ENCODE measurements at regions not wholly inside any gene's neighbourhood (a gene's known extent, or its start where the extent isn't known, plus 50 kb on each side); places are given as distances from the start of the nearest gene placed in this dataset.

DNA sequence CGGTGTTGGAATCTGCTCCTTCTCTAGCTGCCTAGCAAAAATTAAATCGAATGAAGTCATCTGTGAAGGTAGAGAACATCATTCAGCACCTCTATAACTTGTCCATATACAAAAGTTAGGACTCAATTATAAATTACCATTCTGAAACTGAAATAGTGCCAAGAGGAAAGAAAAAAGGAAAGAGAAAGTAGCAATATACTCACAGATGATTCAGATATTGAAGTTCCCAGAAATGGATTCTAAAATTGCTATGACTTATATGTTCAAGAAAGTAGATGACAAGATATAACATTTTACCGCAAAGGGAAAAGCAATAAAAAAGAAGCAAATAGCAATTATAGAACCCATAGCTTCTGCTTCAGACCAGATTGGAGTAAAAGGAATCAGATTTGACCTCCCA, 333.6 kb upstream of the GYPC start:
- no peak for DNase-seq (ENCODE audit: low read depth)

DNA sequence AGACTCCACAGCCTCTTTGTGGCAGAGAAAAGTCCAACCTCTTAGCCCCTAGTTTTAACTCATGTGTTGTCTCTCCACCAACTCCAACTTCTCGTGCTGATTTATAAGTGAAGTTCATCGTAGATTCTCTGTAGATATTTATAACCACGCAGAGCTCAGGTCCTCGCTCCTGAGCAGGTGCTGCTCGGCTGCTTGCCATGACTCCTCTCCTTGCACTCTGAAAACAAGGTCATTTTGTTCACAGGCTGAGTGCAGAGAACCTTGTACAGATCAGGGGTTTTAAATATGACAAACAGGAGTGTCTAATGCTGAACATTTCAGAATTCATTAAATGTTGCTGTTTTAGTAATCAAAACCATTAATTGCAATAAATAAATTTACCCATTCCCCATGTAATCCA, 330.8 kb upstream of the GYPC start:
- DNase-seq (ENCODE audit: low read depth), result no peak

DNA sequence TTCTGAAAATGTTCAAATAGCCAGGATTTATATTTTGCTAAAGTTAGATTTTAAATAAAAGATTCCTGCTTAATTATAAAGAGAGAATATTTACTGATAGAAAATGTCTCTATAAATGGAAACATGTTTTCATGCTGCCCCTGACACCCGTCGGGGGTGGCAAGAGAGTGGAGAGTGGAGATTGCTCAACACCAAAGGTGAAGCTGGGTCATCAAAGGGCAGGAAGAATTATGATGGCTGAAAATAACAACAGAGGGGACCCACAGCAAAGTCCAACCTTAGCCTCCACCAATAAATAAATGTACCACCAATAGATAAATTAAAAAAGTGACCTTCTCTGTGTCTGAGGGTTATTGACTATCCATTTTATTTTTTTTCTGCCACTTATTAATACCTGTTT, 326.8 kb upstream of the GYPC start:
- DNase-seq (ENCODE audit: low read depth), result no peak

DNA sequence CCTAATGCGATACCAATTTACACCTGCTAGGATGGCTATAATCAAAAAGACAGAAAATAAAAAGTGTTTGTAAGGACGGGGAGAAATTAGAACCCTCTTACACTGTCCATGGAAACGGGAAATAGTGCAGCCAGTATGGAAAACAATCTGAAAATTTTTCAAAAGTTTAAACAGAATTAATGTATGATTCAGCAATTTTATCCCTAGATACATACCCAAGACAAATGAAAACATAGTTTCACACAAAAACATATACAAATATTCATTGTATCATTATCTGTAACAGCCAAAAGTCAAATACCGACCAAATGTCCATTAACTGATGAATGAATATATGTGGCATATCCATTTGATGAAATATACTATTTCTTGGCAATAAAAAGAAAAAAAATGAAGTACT, 313.5 kb upstream of the GYPC start:
- DNase-seq (ENCODE audit: low read depth), result no peak

DNA sequence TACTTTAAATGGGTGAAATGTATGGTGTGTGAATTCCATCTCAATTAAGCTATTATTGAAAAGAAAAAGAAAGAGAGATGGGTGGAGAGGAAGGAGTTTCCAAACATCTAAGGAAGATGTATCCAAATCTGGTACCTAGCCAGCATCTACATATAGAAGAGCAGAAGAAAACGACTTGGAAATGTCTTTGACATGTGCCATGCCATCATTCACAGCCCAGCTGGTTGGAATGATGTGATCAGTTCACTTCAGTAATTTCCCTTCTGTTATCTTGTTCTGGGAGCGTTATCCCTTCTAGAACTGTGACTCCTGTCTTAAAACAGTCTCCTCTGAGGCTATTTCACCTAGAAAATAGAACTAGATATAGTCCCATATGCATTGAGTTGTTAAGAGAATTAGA, 312.8 kb upstream of the GYPC start:
- no peak for DNase-seq (ENCODE audit: low read depth)

DNA sequence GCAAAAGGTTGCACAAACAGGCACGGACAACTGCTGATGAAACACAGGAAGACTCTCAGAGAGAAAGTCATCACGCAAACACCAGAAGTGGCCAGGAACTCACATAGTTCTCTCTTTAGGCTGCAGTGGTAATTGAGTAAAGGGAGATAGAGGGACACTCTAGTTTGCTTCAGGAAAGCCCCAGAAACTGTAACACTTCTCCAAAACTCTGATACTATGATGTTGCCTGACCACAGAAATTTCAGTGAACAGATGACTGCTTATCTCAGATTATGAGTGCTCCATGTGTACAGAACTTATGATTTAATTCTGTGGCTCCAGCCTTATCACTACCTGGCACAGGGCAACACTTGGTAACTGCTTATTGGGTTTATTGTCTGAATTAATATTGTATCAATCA, 311.5 kb upstream of the GYPC start:
- DNase-seq (ENCODE audit: low read depth), result peak; percentile 17

DNA sequence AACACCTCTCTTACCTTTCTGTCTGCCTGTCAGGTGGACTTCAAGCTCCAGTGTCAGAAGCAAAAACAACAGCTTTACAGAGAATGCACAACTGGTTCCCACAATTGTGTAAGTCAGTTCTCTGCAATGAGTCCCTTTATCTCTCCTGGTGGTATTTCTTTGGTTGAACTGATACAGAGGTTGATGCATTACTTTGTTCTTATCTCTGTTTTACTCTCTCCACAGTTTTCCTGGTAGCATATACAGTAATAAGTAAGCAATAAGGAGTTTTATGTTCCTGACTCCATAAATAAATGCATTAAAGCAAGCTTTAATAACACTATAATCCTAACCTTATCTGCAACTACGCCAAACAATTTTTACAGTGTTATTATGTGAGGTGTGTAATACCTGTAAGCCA, 310.3 kb upstream of the GYPC start:
- DNase-seq (ENCODE audit: low read depth), result no peak

DNA sequence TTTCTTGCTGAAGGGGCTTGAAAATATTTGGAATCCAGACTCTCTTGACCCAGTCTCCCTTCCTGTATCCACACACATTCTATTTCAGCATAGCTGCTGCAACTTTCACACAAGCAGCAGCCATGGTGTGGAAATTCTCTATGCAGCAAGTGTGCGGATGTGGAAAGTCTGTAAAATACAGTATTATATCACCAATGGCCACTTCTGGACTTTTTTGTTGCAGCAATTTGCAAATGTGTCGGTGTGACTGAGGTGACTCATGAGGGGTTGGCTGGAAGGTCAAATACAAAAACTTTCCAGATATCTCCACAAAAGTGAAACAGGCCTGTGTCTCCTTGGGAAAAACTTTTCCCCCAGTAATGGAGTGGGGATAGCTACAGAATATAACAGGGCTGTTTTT, 299.3 kb upstream of the GYPC start:
- no peak for DNase-seq (ENCODE audit: low read depth)

DNA sequence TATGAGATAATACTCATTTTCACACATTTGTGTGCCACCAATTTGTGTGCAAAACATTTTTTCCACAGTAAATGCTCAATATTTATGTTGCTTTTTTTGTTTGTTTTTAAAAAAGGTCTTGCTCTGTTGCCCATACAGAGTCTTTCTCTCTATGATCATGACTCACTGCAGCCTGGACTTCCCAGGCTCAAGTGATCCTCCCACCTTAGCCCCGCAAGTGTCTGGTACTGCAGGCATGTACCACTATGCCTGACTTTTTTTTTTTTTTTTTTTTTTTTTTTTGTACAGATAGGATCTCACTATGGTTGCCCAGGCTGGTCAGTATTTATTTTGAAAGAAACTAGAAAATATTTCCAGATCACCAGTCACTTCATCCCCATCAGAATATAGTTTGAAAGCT, 297.8 kb upstream of the GYPC start:
- no peak for DNase-seq (ENCODE audit: low read depth)

DNA sequence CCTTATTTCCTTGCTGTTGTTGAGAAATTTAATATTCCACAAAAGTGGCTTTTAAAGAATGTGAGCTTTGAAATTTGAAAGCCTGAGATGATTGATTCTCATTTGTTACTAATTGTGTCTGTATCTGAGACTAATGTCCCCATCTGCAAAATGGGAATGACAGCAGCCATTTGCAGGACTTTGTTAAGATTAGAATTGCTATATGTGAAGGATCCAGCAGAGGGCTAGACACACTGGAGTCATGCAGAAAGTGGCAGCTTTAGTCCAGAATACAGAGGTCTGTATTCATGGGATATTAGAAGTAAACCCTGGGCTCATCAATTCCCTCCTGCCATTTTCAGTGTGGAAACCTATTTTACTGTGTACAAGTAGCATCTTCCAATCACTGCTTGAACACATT, 296.5 kb upstream of the GYPC start:
- no peak for DNase-seq (ENCODE audit: low read depth)

DNA sequence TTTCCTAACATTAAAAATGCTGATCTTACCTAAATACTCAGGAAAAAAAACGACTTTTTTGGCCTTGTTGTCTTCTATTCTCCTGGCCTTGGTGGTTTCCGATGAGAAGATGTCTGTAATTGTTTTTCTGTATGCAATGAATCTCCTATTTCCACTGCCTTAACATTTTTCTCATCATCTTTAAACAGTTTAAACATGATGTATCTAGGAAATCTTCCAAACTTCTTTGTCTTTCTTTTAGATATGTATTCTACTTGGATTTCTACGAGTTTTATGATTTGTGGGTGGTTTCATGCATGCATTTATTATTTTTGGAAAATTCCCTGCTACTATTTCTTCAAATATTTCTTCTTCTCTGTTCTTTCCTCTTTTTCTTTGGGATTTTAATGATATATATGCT, 288.6 kb upstream of the GYPC start:
- no peak for DNase-seq (ENCODE audit: low read depth)

DNA sequence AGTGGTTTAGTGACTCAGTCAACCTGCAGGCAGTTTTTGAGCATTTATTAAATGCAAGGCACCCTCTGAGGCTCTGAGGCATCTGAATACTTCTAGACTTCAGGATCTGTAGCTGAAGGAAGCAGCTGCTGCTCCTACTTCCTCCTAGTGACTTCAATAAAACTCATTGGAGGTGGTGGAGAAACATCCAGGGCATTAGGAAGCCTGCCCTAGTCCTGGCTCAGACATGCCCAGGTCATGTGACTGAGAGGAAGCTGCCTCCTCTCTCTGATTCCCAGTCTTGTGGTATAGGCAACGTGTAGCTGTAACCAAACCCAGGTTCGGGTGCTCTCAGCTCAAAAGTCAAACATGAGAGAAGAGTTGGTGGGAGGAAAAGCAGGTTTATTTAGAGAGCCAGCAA, 287.2 kb upstream of the GYPC start:
- DNase-seq (ENCODE audit: low read depth), result peak; percentile 17

DNA sequence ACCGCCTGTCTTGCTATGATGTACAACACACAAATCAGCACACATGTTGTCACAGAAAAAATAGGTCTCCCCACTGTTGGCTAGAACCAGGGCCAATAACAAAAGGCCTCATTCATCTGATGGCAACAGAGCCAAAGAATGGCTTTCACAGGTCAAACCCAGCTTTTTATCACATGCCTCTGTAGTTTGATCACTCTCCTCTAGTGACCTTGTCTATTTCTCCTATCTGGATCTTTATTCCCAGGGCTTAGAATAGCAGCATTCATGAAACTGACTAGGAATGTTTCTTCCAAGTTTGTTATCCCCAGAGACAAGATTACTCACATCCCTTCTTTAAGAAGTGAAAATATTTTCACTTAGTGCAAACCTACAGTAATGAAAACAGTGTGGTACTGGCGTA, 285.8 kb upstream of the GYPC start:
- no peak for DNase-seq (ENCODE audit: low read depth)

DNA sequence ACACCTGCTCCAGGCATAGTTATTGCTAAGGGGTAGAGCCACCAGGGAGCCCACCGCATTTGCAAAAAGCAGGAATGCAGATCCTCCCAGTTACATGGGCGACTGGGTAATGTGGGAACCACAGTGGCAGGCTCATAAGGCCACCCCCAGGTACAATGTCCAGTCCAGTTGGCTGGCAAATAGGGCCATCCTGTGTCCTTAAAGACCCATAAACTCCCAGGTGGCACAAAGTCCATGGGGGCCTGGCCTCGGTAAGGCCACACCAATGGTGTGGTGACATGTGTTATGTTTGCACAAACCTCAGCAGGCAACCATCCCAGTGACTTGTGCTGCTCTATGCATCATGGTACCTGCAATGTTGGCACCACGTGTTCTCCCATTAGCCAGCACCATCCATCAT, 283.6 kb upstream of the GYPC start:
- no peak for DNase-seq (ENCODE audit: low read depth)

DNA sequence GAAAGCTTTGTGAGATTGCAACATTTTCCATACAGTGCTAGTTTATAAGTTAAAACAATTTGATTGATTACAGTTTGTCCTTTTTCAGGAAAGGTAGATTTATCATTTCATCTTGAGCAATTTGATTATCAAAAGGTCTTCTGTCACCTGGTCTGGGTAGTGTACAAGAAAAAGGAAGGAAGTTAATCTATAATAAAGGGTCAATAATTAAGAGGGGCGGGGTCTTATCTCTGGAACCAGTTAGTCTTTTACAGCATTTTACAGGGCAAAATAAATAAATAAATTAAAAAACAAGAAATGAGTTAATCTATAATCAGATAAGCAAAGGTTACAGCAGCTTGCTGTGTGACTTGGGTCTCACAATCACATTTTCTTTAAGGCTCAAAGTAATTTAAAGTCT, 277.8 kb upstream of the GYPC start:
- DNase-seq (ENCODE audit: low read depth), result no peak

DNA sequence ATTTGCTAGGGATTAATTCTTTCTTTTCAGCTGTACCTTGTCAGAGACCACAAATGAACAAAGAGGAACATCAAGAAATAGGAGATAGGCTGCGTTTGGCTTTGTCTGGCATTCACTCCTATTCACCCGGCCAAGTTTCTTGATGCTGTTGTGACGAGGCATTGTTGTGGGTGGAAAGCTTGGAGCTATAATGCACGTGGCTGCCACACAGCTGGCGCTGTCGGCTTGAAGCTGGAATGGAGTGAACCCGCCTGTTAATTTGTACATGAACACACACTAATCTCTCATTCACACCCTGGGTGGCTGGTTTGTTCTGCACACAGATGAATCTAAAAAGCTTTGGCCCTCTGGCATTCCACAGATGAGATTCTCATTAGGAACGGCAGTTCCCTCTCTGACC, 274.9 kb upstream of the GYPC start:
- no peak for DNase-seq (ENCODE audit: low read depth)

DNA sequence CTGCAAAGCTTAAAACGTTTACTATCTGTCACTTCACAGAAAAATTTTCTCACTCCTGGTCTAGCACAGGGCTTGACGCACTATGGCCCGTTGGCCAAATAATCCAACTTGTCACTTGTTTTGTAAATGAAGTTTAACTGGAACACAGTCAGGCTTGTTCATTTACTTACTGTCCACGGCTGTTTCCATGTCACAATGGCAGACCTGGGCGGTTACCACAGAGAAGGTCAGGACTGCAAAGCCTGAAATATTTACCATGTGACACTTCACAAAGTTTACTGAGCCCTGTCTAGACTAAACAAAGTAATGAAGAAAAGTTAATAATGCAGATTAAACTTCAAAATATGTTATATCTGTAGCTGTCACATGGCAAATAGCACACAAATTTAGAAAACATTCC, 273.0 kb upstream of the GYPC start:
- no peak for DNase-seq (ENCODE audit: low read depth)

DNA sequence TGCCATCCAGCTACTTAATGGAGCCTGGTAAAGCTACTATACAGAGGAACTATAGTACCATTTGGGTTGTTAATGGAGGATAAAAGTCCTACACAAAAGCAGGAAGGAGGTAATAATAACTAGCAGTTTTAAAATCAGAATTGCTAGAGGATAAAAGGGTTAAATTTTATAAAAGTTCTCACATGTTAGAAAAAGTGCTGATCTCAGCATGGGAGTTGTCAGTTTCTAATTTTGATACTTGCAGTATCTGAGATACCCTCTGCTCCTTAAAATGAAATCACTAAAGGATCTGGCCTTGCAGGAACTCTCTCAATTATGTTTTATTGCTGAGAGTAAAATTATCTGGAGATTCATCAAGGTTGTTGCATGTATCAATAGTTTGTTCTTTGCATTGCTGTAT, 272.2 kb upstream of the GYPC start:
- DNase-seq (ENCODE audit: low read depth), result no peak

DNA sequence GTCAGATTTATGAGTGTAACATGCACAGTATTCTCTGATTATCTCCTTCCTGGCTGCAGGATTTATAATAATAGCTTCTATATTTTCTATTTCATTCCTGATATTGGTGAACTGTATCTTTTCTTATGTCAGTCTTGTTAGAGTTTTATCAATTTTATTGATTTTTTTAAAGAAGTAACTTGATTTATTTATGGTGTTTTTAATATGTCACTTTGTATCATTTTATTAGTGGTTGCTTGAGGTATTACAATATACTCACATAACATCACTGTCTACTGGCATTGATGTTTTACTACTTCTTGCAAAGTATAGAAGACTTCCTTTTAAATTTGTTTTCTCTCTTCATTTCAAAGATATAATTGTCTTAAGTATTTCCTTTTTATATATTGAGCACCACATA, 270.5 kb upstream of the GYPC start:
- no peak for DNase-seq (ENCODE audit: low read depth)

DNA sequence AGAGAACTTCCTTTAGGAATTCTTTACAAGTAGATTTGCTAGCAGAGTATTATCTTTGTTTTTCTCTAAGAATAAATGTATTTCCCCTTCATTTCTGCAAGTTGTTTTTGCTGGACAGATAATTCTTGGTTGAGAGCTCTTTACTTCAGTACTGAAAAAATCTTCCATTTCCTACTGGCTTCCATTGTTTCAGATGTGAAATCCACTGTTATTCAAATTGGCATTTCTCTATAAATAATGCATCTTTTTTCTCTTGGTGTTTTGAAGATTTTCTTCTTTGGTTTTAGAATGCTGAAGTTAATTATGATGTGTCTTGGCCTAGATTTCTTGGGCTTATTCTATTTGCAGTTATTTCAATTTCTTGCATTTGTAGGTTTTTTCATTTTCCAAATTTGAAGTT, 270.0 kb upstream of the GYPC start:
- DNase-seq (ENCODE audit: low read depth), result no peak

DNA sequence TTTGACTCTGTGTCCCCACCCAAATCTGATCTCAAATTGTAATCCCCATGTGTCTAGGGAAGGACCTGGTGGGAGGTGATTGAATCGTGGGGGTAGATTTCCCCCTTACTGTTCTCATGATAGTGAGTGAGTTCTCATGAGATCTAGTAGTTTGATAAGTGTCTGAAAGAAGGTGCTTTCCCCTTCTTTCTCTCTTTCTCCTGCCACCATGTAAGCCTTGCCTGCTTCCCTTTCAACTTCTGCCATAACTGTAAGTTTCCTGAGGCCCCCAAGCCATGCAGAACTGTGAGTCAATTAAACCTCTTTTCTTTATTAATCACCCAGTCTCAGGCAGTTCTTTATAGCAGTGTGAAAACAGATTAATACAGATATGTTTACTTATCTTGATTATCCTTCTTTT, 266.5 kb upstream of the GYPC start:
- no peak for DNase-seq (ENCODE audit: low read depth)

DNA sequence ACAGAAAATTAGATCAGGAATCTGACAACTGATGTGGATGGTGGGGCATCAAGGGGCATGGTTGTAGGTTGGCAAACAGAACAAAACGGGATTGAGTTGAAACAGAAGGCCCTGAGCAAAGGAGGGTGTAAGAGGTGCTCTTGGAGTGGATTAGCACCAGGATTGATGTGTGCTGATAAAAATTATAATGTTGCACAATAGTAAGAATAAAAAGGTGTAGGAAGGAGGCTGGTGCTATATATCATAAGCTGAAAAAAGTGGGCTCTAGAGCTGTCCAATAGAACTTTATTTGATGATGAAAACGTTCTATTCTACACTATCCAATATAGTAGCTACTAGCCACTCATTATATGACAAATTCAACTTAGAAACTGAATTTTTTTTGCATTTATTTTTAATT, 263.1 kb upstream of the GYPC start:
- no peak for DNase-seq (ENCODE audit: low read depth)

DNA sequence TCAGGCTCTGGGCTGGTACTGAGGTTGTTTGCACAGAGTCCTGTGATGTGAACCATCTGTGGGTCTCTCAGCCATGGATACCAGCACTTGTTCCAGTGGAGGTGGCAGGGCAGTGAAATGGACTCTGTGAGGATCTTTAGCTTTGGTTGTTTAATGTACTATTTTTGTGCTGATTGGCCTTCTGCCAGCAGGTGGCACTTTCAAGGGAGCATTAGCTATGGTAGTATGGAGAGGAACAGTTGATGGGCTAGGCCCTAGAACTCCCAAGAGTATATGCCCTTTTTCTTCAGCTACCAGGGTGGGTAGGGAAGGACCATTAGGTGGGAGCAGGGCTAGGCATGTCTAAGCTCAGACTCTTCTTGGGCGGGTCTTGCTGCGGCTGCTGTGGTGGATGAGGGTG, 257.0 kb upstream of the GYPC start:
- no peak for DNase-seq (ENCODE audit: low read depth)

DNA sequence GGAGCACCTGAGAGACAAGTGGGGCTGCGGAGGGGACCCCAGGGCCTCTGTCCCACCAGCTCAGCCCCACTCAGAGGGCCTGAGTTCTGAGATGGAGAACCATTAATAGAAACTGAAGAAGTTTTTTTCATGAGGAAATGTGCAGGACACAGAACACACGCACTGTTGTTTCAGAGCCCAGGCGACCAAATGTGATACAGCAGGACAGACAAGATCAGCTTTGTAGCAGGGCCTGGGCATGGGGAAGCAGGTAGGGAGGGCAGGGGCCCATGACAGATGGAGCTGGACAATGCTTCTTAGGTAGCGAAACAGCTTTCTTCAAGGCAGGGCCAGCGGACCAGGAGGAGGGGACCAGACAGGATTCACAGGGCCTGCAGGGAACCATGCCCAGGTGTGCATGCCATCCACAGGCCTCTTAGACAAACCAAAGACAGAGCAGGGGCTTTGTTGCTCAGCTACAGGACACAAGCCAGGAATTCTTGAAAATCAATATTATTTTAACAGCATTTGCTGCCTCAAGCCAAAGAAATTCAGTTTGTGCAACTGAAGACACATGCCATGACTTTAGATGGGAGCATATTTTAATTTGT, 252.8 kb upstream of the GYPC start:
- no peak for DNase-seq (ENCODE audit: low read depth)

DNA sequence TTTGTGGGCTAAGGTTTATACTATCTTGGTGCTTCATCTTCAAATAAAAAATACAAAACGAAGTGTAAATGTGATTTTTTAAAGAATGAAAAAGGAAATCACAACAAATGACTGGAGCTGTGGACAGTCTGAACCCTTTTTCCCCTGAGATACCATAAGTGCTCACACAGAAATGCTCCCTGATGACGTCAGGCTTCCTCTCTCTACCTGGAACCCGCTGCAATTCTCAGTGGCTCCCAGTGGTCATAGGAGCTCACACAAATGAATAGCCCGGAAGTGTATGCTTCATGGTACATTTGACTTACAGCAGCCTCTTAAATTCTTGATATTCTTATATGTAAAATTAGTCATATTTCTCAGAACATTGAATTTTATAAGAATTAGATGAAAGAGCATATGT, 249.7 kb upstream of the GYPC start:
- no peak for DNase-seq (ENCODE audit: low read depth)
